Fibroblast of skin of right biceps (primary cell): ENCODE measurements at regions not wholly inside any gene's neighbourhood (a gene's known extent, or its start where the extent isn't known, plus 50 kb on each side); places are given as distances from the start of the nearest gene placed in this dataset.
"Not testable (repeated sequence)": the region's sequence is repeated elsewhere in the genome, so short reads cannot be mapped to it uniquely, and the experiment has no call there.

Experiments
- DNase-seq: peaks from one replicate; pipeline ENCODE4 v3.0.0-alpha.2; 2013

GRCh38 chr2:61671561-61672315 is 133.6 kb upstream of the XPO1 start:
- no peak for DNase-seq

- no peak for DNase-seq
Measured at GRCh38 chr2:61670591-61671501, 132.7 kb upstream of the XPO1 start.

GRCh38 chr2:61664190-61664589 is 126.0 kb upstream of the XPO1 start:
- no peak for DNase-seq

GRCh38 chr2:61662990-61663389 is 124.8 kb upstream of the XPO1 start:
- no peak for DNase-seq

GRCh38 chr2:61660511-61661388 is 122.6 kb upstream of the XPO1 start:
- DNase-seq, result no peak

- DNase-seq, result peak; percentile 40
Measured at GRCh38 chr2:61658841-61659780, 121.0 kb upstream of the XPO1 start.

GRCh38 chr2:61649946-61650345 is 111.8 kb upstream of the XPO1 start:
- DNase-seq, result not testable (repeated sequence)

GRCh38 chr2:61649021-61649420 is 110.9 kb upstream of the XPO1 start:
- no peak for DNase-seq

GRCh38 chr2:61647044-61647443 is 108.9 kb upstream of the XPO1 start:
- DNase-seq, result no peak

- DNase-seq, result peak; percentile 86
Measured at GRCh38 chr2:61645911-61646310, 107.8 kb upstream of the XPO1 start.

- not testable (repeated sequence) for DNase-seq
Measured at GRCh38 chr2:61643153-61643552, 105.0 kb upstream of the XPO1 start.

GRCh38 chr2:61640406-61640805 is 102.2 kb upstream of the XPO1 start:
- DNase-seq, result peak; percentile 21

GRCh38 chr2:61639721-61640120 is 101.6 kb upstream of the XPO1 start:
- no peak for DNase-seq

GRCh38 chr2:61636686-61637085 is 98.5 kb upstream of the XPO1 start:
- DNase-seq, result no peak

GRCh38 chr2:61634512-61634911 is 96.4 kb upstream of the XPO1 start:
- no peak for DNase-seq

- no peak for DNase-seq
Measured at GRCh38 chr2:61633250-61633649, 95.1 kb upstream of the XPO1 start.

GRCh38 chr2:61632276-61633169 is 94.4 kb upstream of the XPO1 start:
- peak; percentile 5 for DNase-seq

GRCh38 chr2:61631321-61631720 is 93.2 kb upstream of the XPO1 start:
- DNase-seq, result no peak

GRCh38 chr2:61626827-61627226 is 88.7 kb upstream of the XPO1 start:
- no peak for DNase-seq

GRCh38 chr2:61623747-61624146 is 85.6 kb upstream of the XPO1 start:
- DNase-seq, result no peak
